Hypothalamus (tissue), 51 donors: ENCODE measurements at regions not wholly inside any gene's neighbourhood (a gene's known extent, or its start where the extent isn't known, plus 50 kb on each side); places are given as distances from the start of the nearest gene placed in this dataset.
"Not testable (repeated sequence)": the region's sequence is repeated elsewhere in the genome, so short reads cannot be mapped to it uniquely, and the experiment has no call there.

Source experiments
- DNase-seq, 51 donors: peaks; one replicate each; lab custom pipeline; 2025; lab: John Stamatoyannopoulos, UW

- no peak for DNase-seq
Measured at GRCh38 chr10:26621243-26621888, 76.1 kb upstream of the PDSS1 start.

GRCh38 chr10:26621889-26622711 is 75.4 kb upstream of the PDSS1 start:
- DNase-seq: peak in 6 of 51 donors; percentile 2 to 24 (median 7)

DNA sequence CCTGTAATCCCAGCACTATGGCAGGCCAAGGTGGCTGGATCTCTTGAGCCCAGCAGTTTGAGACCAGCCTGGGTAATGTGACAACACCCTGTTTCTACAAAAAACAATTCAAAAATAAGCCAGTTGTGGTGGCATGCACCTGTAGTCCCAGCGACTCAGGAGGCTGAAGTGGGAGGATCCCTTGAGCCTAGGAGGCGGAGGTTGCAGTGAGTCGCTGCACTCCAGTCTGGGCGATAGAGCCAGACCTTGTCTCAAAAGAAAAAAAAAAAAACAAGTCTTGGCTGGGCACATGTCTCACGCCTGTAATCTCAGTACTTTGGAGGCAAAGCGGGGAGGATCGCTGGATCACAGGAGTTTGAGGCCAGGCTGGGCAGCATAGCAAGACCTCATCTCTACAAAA is 74.6 kb upstream of the PDSS1 start:
- no peak for DNase-seq

DNA sequence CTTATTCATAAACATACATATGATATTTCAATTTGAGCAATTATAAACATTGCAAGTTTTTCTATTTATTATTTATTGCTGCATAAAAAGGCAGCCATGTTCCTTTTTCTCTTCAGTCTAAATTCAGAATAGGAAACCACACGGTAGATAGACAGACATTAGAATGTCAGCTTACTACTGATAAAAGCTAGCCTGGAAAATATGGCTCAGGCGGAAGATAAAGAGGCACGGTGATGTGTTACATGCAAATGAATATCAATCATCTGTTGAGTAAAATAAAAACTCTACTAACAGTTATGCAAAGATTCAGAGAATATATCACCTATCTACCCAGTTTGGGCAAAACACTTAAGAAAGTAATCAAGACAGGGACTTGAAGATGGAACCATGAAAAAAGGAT is 73.5 kb upstream of the PDSS1 start:
- no peak for DNase-seq

GRCh38 chr10:26626066-26626465 is 71.4 kb upstream of the PDSS1 start:
- no peak for DNase-seq

DNA sequence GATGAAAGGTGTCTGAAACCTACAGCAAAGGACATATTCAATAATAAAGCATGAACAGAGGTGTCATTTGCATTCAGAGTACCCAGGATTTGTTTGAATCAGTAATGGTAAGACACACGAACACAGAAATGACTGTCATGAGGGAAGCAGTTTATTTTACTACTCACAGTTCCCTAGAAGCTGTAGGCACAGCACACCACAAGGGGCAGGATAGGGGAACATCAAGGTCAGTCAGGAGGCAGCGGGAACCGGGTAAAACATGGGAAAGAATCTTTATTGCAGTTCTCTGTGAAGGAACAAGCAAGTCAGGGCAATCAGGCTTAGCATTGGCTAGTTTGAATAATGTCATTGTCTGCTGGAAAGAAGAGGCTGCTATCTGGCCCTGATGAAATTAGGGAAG is 70.2 kb upstream of the PDSS1 start:
- DNase-seq: no peak

- no peak for DNase-seq
Measured at GRCh38 chr10:26628395-26628794, 69.1 kb upstream of the PDSS1 start.

- DNase-seq: not testable (repeated sequence)
Measured at GRCh38 chr10:26632171-26632570, 65.3 kb upstream of the PDSS1 start.

DNA sequence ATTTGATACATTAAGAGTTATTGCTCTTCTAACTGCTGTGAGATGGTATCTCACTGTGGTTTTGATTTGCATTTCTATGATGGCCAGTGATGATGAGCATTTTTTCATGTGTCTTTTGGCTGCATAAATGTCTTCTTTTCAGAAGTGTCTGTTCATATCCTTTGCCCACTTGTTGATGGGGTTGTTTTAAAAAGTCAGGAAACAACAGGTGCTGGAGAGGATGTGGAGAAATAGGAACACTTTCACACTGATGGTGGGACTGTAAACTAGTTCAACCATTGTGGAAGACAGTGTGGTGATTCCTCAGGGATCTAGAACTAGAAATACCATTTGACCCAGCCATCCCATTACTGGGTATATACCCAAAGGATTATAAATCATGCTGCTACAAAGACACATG is 63.4 kb upstream of the PDSS1 start:
- DNase-seq: not testable (repeated sequence)

DNA sequence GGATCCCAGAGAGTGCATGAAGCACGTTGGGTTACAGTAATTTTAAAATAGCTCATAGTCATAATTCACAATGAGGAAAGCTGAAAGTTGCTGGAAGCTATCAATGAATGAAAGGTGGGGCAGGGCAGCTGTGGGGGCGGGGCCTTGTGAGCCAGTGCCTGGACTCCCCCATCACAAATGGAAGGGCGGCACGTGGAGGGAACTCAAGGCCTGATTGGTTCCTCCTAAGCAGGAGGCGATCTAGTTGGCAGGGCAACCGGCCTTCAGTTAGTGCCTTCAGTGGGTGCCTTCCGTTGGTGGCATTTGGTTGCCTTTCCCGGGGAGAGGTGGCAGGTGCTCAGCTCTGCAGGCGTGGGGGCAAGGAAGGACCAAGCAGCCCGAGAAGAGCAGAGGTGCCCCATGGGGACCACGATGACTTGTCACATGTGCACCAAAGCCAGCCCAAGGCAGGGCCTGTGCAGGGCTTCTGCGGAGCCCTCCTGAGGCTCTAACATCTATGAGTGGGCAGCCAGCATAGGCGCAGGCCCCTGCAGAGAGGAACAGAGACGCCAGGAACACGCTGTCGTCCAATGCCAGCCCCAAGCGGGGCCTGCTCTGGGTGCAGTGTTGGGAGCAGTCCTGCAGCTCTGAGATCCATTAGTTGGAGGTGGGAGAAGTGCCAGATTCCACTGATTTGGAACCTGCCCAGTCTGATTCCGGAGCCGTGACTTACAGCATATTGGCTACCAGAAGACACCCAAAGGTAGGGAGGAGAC is 59.8 kb upstream of the PDSS1 start:
- DNase-seq: no peak

- no peak for DNase-seq
Measured at GRCh38 chr10:26640391-26640790, 57.1 kb upstream of the PDSS1 start.

DNA sequence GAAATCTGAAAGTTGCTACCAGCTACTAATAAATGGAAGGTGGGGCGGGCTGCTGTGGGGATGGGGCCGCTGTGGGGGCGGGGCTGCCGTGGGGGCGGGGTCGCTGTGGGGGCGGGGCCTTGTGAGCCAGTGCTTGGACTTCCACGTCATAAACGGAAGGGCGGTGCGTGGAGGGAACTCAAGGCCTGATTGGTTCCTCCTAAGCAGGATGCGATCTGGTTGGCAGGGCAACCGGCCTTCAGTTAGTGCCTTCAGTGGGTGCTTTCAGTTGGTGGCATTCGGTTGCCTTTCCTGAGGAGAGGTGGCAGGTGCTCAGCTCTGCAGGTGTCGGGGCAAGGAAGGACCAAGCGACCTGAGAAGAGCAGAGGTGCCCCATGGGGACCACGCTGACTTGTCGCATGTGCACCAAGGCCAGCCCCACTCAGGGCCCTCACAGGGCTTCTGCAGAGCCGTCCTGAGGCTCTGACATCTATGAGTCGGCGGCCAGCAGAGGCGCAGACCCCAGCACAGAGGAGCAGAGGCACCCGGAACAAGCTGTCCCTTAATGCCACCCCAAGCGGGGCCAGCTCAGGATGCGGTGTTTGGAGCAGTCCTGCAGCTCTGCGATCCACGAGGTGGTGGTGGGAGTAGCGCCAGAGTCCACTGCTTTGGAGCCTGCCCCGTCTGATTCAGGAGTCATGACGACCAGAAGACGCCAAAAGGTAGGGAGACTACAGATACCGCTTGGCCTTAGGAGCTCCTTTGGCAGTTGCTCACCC is 54.4 kb upstream of the PDSS1 start:
- DNase-seq: no peak

DNA sequence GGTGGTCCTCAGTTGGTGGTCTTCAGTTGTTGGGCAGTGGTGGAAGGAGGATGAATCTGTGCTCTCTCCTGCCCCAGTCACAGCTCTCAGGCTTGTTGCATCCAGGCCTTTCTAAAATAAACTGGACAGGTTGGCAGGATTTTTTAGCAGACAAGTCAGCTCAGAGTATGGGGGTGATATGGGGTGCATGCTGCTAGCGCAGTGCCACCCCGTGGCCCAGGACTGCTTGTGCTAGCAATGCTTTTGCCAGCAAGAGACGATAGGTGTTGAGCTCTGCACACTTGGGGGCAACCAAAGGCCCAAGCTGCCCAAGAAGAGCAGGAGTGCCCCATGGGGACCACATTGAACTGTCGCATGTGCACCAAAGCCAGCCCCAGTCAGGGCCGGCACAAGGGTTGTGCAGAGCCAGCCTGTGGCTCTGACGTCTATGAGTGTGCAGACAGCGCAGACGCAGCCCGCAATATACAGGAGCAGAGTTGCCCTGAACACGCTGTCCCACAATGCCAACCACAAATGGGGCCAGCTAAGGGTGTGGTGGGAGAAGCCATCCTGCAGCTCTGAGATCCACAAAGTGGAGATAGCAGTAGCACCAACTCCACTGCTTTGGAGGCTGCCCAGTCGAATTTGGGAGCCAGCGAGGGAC is 49.8 kb upstream of the PDSS1 start:
- no peak for DNase-seq
